K562 (cell line): ENCODE measurements at regions not wholly inside any gene's neighbourhood (a gene's known extent, or its start where the extent isn't known, plus 50 kb on each side); places are given as distances from the start of the nearest gene placed in this dataset.

ENCODE experiments used
- ATAC-seq: fragments of 200-7000 bp; cut with Tn5 transposase; 3 replicates; pipeline ENCODE4 v1.9.1; 2020; ENCODE audit warnings: moderate library complexity
- BruUV-seq: library from RNA; stranded (reverse); fragments of 400-500 nt; replicated peaks from 2 replicates; lab custom pipeline; 2021; lab: Mats Ljungman, UMichigan
- CTCF ChIA-PET: fragments of 300-600 bp; formaldehyde crosslinking; extraction: SDS; loops from one replicate; lab custom pipeline; 2021; ENCODE audit warnings: low intra/inter-chr PET ratio; lab: Yijun Ruan, JAX
- POLR2A ChIA-PET: fragments of 300-600, 350-650 bp; sonication (Branson Sonifier 250); formaldehyde crosslinking; extraction: SDS; loops from one replicate; lab custom pipeline; 2021; ENCODE audit warnings: antibody characterized with exemption, inconsistent platforms; lab: Yijun Ruan, JAX
- DNase-seq, 4 experiments: peaks; one replicate each; pipeline versions ENCODE4 v3.0.0 to v3.0.0-alpha.2; 2011 to 2018; ENCODE audit warnings: low spot score in 3 of 4, mixed read lengths in 3 of 4; ENCODE audit errors: extremely low read depth in 1 of 4
- FAIRE-seq: peaks from 2 replicates; lab custom pipeline; 2011; peaks lifted over from hg19 to GRCh38; lab: Jason Lieb, UNC
- H2AFZ ChIP-seq: 2 replicates; pipeline ENCODE4 v1.6.0; 2011; ENCODE audit warnings: low read depth, low read length, control low read depth, inconsistent platforms
- H3K27ac ChIP-seq: fragments of 200-600 bp; 3 replicates; pipeline ENCODE4 v1.8.0; 2011; ENCODE audit warnings: low read depth, mild to moderate bottlenecking, control low read depth, inconsistent platforms, low read length, moderate library complexity, mixed read lengths; ENCODE audit errors: extremely low read depth
- H3K27me3 ChIP-seq, 2 experiments: fragments of 300-600 bp in 1 of 2; 2 replicates in 1 of 2; 3 replicates in 1 of 2; pipeline versions ENCODE4 v1.6.0 to v1.8.0; 2011; ENCODE audit warnings: inconsistent platforms in 2 of 2, low read length in 2 of 2, mild to moderate bottlenecking in 1 of 2, mixed read lengths in 1 of 2, moderate library complexity in 1 of 2; ENCODE audit not compliant: control insufficient read depth in 2 of 2, insufficient read depth in 2 of 2
- H3K36me3 ChIP-seq: fragments of 300-600 bp; 3 replicates; pipeline ENCODE4 v1.8.0; 2011; ENCODE audit warnings: mild to moderate bottlenecking, low read length, inconsistent platforms; ENCODE audit not compliant: control insufficient read depth, insufficient read depth
- H3K4me1 ChIP-seq, 2 experiments: fragments of 200-600 bp in 1 of 2; replicated peaks in 1 of 2; 2 replicates in 1 of 2; 3 replicates in 1 of 2; pipeline versions ENCODE4 v1.5.1 to v1.8.0; 2011; ENCODE audit warnings: inconsistent platforms in 2 of 2, low read length in 2 of 2, mild to moderate bottlenecking in 1 of 2, mixed read lengths in 1 of 2, moderate library complexity in 1 of 2; ENCODE audit not compliant: control insufficient read depth in 2 of 2, insufficient read depth in 2 of 2
- H3K4me2 ChIP-seq: 2 replicates; pipeline ENCODE4 v1.6.1; 2011; ENCODE audit warnings: low read length, control low read depth, inconsistent platforms, mixed read lengths; ENCODE audit not compliant: insufficient read depth
- H3K4me3 ChIP-seq: fragments of 200-600 bp; sonication (generic), shearing (Covaris generic); 2 replicates; pipeline ENCODE4 v1.5.1; 2016; ENCODE audit warnings: control low read depth, inconsistent platforms
- H3K79me2 ChIP-seq: fragments of 200-600 bp; 3 replicates; pipeline ENCODE4 v1.8.0; 2011; ENCODE audit warnings: low read length, inconsistent platforms; ENCODE audit not compliant: control insufficient read depth, insufficient read depth
- H3K9ac ChIP-seq, 2 experiments: 2 replicates each; pipeline versions ENCODE4 v1.6.0 to v1.6.1; 2011; ENCODE audit warnings: low read depth in 2 of 2, low read length in 2 of 2, control low read depth in 1 of 2, inconsistent platforms in 1 of 2, mild to moderate bottlenecking in 1 of 2, mixed read lengths in 1 of 2; ENCODE audit not compliant: insufficient read depth in 1 of 2
- H3K9me1 ChIP-seq: one replicate; pipeline ENCODE4 v1.6.0; 2011; ENCODE audit warnings: inconsistent platforms, mild to moderate bottlenecking, low read length, moderate library complexity; ENCODE audit not compliant: control insufficient read depth, insufficient read depth
- H3K9me3 ChIP-seq: replicated peaks from 2 replicates; pipeline ENCODE4 v1.5.1; 2011; ENCODE audit warnings: low read depth, low read length, inconsistent platforms; ENCODE audit not compliant: control insufficient read depth, insufficient read depth
- H4K20me1 ChIP-seq: replicated peaks from 2 replicates; pipeline ENCODE4 v1.6.1; 2011; ENCODE audit warnings: low read length, inconsistent platforms, mixed read lengths; ENCODE audit not compliant: control insufficient read depth, insufficient read depth
- BRF1 ChIP-seq: IDR thresholded peaks from 3 replicates; pipeline ENCODE4 v1.6.1; 2011; ENCODE audit warnings: borderline replicate concordance, mild to moderate bottlenecking; ENCODE audit not compliant: insufficient read length; ENCODE audit errors: extremely low read depth
- CBX5 ChIP-seq: IDR thresholded peaks from 2 replicates; pipeline ENCODE4 v1.6.1; 2014; ENCODE audit warnings: low read depth, borderline replicate concordance
- CEBPB ChIP-seq: fragments of 450-650 bp; IDR thresholded peaks from 2 replicates; pipeline ENCODE4 v1.6.1; 2016; ENCODE audit warnings: missing genetic modification characterization, missing compliant biosample characterization
- CEBPG ChIP-seq, 3 experiments: fragments of 200-800 bp in 1 of 3; sonication (Bioruptor generic) in 1 of 3; sonication (generic) in 1 of 3; formaldehyde crosslinking in 1 of 3; IDR thresholded peaks in 2 of 3; conservative IDR thresholded peaks in 1 of 3; 2 replicates each; pipeline versions ENCODE4 v1.6.1 to v1.8.0; 2016 to 2022; ENCODE audit warnings: missing compliant biosample characterization in 2 of 3, missing genetic modification characterization in 2 of 3, mild to moderate bottlenecking in 1 of 3, missing genetic modification reagents in 1 of 3
- NEUROD1 ChIP-seq: fragments of 150-350 bp; IDR thresholded peaks from 2 replicates; pipeline ENCODE4 v1.6.1; 2014; ENCODE audit warnings: borderline replicate concordance, low read length, low read depth; ENCODE audit not compliant: partially characterized antibody
- RFX1 ChIP-seq: fragments of 450-650 bp; IDR thresholded peaks from 2 replicates; pipeline ENCODE4 v1.6.1; 2016; ENCODE audit warnings: mild to moderate bottlenecking, moderate library complexity
- WGBS: fragments of 100-300 bp; shearing (Covaris generic); methylation state at CpG from one replicate; pipeline ENCODE4 v1.1.6; 2016; ENCODE audit warnings: low coverage, mixed read lengths; ENCODE audit not compliant: insufficient coverage; ENCODE audit errors: missing lambda C conversion rate; 5-methylcytosine and 5-hydroxymethylcytosine counted together
- in situ Hi-C: fragments of 300-500 bp; cut with MboI; formaldehyde crosslinking; loops from 4 replicates; pipeline ENCODE4 v1.15.0; 2018; ENCODE audit warnings: inconsistent platforms, mixed read lengths
- intact Hi-C: fragments of 100-400 bp; cut with micrococcal nuclease; formaldehyde crosslinking; loops from 2 replicates; pipeline ENCODE4 v1.14.2; 2022

DNA sequence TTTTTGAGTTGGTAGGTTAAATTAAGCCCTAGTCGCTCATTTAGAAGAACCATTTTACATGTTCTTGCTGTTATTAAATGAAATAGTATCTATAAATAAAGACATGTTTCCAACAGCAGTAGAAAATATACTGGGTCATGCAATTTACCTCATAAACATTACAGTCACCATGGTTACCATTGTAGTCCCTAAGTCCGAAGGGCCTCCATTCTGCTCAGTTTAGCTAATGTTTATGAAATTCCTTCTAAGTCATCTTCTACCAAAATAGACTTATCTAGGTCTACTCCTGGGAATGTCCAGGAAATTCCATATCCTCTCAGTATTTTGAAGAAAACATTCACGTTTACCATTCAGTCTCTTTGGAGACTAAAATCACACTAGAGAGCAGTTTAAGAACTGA is 292.5 kb upstream of the DCAF8L1 start:
- no peak overlapping the region for H3K27ac ChIP-seq
- no peak for DNase-seq
- intact Hi-C loops (no loop called here), in situ Hi-C loops (no loop called here)
- ChIA-PET POLR2A (no interaction called here), CTCF (no interaction called here)
- no peaks in the 10 kb centered on the region for H3K27me3 ChIP-seq
- FAIRE-seq = no peak
- H3K9ac ChIP-seq = no peak overlapping the region
- TF ChIP-seq RFX1 (peak; percentile 28), CBX5 (no peak)
- no TSS peak for BruUV-seq
- no peaks in the 10 kb centered on the region for H4K20me1 ChIP-seq
- H3K36me3 ChIP-seq = no peaks in the 10 kb centered on the region
- H2AFZ ChIP-seq = no peak overlapping the region
- WGBS = 6% methylated on average over 3 of the region's 3 CpGs
- H3K4me2 ChIP-seq = no peak overlapping the region
- no peak overlapping the region for H3K4me3 ChIP-seq
- no peaks in the 10 kb centered on the region for H3K4me1 ChIP-seq
- ATAC-seq = no peak
- H3K9me3 ChIP-seq = no peaks in the 10 kb centered on the region
- no peaks in the 10 kb centered on the region for H3K9me1 ChIP-seq
- no peaks in the 10 kb centered on the region for H3K79me2 ChIP-seq

DNA sequence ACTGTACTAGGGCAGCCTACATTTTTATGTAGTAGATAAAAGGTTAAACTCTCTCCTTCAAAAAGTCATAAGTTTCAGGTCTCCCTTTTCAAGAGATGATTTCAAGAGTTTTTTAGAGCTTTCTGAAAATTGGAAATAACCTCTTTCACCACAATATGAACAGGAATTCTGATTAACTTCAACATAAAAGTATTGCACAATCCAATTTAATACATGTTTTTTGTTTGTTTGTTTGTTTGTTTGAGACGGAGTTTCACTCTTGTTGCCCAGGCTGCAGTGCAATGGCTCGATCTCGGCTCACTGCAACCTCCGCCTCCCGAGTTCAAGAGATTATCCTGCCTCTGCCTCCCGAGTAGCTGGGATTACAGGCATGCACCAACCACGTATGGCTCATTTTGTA is 265.4 kb upstream of the DCAF8L1 start:
- H3K4me3 ChIP-seq = no peak overlapping the region
- no peaks in the 10 kb centered on the region for H3K9me1 ChIP-seq
- in situ Hi-C loops (no loop called here), intact Hi-C loops (no loop called here)
- no peaks in the 10 kb centered on the region for H3K9me3 ChIP-seq
- no peaks in the 10 kb centered on the region for H4K20me1 ChIP-seq
- ChIA-PET CTCF (no interaction called here), POLR2A (no interaction called here)
- ATAC-seq (no peak), FAIRE-seq (no peak), DNase-seq (no peak)
- H3K4me1 ChIP-seq = no peaks in the 10 kb centered on the region
- no peak overlapping the region for H3K27ac ChIP-seq
- no peaks in the 10 kb centered on the region for H3K36me3 ChIP-seq
- no peaks in the 10 kb centered on the region for H3K27me3 ChIP-seq
- BruUV-seq = no TSS peak
- no peak overlapping the region for H2AFZ ChIP-seq
- H3K9ac ChIP-seq = no peak overlapping the region
- H3K4me2 ChIP-seq = no peak overlapping the region
- H3K79me2 ChIP-seq = no peaks in the 10 kb centered on the region
- 0% methylated on average over 5 of the region's 7 CpGs for WGBS
- TF ChIP-seq NEUROD1 (no peak), CEBPB (tag) (0 out of 2 replicates have a peak, but pooled peaks have one; percentile 31), CEBPG (CRISPR knock-in tag; IDR thresholded peaks at IDR 0.05) (no peak), CEBPG (tag; conservative IDR thresholded peaks at IDR 0.05 in 1 of 2, IDR thresholded peaks at IDR 0.05 in 1 of 2) (peak in 1 of 2 experiments; percentile 50; a peak in 1 of 4 replicates), BRF1 (no peak)
